ENCODE measurements at regions not wholly inside any gene's neighbourhood (a gene's known extent, or its start where the extent isn't known, plus 50 kb on each side); places are given as distances from the start of the nearest gene placed in this dataset.

DNA sequence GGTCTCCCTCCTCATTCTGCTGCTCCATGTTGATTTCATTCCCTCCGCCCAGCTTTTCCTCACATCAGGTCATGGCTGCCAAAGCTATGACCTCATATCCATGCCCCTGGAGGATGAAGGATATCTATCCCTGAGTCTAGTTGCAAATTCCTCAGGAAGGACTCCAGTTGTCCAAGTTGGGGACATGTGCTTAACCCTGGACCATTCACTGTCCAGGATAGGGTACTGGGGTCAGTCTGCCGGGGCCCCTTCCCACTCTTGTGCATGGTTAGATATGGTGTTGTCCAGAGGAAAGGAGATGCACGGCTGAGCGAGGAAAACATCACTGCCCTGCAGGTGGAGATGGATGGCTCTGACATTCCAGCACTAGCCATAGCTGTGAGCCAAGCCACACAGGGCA lies 51.9 kb upstream of the COMTD1 start:
- TF ChIP-seq, protein P1, sequence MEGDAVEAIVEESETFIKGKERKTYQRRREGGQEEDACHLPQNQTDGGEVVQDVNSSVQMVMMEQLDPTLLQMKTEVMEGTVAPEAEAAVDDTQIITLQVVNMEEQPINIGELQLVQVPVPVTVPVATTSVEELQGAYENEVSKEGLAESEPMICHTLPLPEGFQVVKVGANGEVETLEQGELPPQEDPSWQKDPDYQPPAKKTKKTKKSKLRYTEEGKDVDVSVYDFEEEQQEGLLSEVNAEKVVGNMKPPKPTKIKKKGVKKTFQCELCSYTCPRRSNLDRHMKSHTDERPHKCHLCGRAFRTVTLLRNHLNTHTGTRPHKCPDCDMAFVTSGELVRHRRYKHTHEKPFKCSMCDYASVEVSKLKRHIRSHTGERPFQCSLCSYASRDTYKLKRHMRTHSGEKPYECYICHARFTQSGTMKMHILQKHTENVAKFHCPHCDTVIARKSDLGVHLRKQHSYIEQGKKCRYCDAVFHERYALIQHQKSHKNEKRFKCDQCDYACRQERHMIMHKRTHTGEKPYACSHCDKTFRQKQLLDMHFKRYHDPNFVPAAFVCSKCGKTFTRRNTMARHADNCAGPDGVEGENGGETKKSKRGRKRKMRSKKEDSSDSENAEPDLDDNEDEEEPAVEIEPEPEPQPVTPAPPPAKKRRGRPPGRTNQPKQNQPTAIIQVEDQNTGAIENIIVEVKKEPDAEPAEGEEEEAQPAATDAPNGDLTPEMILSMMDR (IDR thresholded peaks at IDR 0.05) = no peak
- TF ChIP-seq NFE2L2 (conservative IDR thresholded peaks at IDR 0.05; ENCODE audit: low read length) (no peak), ZSCAN20 (CRISPR knock-in tag; IDR thresholded peaks at IDR 0.05) (no peak), POLR2AphosphoS2 (conservative IDR thresholded peaks at IDR 0.05; ENCODE audit: low read length) (no peak), CBX2 (IDR thresholded peaks at IDR 0.05; ENCODE audit: borderline replicate concordance, low read depth) (no peak), HOXA7 (CRISPR knock-in tag; IDR thresholded peaks at IDR 0.05) (no peak)

Measured in A549 (cell line).